ENCODE measurements at regions not wholly inside any gene's neighbourhood (a gene's known extent, or its start where the extent isn't known, plus 50 kb on each side); places are given as distances from the start of the nearest gene placed in this dataset.

DNA sequence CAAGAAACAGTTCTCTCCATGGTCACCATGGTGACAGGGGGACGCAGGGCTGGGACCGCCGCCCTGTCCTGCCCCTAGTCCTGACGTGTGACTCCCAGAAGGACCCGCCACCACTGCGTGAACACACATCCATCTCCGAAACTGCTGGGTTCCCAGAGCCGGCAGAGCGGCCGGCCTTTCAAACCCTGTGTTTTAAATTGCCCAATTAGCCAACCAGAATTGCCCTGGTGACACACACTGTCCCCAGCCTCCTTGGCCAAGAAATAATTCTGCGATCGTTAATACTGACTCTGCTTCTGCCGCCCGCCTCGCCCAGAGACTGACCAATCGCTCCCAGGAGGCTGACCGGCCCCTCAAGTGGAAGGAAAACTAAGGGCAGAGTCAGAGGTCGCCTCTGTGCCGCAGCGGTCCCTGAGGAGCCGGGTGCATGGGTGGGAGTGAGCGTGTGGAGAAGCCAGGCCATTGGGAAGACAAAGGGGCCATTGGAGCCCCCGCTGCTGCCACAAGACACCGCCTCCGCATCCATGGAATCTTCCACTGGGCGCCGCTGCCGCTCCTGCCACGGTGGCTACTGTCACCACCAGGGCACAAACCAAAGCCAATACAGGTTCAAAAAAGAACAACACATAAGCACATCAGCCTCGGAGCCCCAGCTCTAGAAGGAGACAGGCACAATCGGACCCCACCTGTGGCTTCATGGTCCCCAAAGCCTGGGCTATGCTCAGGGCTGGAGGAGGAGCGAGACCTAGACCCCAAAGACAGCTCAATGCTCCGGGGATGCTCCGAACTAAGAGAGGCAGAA is 273.2 kb downstream of the NPHP4 start:
- no peak for TF ChIP-seq JUNB (IDR thresholded peaks at IDR 0.05; ENCODE audit: unreplicated experiment)
- TF ChIP-seq STAT1 (IDR thresholded peaks at IDR 0.05; ENCODE audit: unreplicated experiment) = no peak
- TF ChIP-seq EZH2 (IDR thresholded peaks at IDR 0.05; ENCODE audit: low read depth, unreplicated experiment) = no peak
- TF ChIP-seq, protein P1, sequence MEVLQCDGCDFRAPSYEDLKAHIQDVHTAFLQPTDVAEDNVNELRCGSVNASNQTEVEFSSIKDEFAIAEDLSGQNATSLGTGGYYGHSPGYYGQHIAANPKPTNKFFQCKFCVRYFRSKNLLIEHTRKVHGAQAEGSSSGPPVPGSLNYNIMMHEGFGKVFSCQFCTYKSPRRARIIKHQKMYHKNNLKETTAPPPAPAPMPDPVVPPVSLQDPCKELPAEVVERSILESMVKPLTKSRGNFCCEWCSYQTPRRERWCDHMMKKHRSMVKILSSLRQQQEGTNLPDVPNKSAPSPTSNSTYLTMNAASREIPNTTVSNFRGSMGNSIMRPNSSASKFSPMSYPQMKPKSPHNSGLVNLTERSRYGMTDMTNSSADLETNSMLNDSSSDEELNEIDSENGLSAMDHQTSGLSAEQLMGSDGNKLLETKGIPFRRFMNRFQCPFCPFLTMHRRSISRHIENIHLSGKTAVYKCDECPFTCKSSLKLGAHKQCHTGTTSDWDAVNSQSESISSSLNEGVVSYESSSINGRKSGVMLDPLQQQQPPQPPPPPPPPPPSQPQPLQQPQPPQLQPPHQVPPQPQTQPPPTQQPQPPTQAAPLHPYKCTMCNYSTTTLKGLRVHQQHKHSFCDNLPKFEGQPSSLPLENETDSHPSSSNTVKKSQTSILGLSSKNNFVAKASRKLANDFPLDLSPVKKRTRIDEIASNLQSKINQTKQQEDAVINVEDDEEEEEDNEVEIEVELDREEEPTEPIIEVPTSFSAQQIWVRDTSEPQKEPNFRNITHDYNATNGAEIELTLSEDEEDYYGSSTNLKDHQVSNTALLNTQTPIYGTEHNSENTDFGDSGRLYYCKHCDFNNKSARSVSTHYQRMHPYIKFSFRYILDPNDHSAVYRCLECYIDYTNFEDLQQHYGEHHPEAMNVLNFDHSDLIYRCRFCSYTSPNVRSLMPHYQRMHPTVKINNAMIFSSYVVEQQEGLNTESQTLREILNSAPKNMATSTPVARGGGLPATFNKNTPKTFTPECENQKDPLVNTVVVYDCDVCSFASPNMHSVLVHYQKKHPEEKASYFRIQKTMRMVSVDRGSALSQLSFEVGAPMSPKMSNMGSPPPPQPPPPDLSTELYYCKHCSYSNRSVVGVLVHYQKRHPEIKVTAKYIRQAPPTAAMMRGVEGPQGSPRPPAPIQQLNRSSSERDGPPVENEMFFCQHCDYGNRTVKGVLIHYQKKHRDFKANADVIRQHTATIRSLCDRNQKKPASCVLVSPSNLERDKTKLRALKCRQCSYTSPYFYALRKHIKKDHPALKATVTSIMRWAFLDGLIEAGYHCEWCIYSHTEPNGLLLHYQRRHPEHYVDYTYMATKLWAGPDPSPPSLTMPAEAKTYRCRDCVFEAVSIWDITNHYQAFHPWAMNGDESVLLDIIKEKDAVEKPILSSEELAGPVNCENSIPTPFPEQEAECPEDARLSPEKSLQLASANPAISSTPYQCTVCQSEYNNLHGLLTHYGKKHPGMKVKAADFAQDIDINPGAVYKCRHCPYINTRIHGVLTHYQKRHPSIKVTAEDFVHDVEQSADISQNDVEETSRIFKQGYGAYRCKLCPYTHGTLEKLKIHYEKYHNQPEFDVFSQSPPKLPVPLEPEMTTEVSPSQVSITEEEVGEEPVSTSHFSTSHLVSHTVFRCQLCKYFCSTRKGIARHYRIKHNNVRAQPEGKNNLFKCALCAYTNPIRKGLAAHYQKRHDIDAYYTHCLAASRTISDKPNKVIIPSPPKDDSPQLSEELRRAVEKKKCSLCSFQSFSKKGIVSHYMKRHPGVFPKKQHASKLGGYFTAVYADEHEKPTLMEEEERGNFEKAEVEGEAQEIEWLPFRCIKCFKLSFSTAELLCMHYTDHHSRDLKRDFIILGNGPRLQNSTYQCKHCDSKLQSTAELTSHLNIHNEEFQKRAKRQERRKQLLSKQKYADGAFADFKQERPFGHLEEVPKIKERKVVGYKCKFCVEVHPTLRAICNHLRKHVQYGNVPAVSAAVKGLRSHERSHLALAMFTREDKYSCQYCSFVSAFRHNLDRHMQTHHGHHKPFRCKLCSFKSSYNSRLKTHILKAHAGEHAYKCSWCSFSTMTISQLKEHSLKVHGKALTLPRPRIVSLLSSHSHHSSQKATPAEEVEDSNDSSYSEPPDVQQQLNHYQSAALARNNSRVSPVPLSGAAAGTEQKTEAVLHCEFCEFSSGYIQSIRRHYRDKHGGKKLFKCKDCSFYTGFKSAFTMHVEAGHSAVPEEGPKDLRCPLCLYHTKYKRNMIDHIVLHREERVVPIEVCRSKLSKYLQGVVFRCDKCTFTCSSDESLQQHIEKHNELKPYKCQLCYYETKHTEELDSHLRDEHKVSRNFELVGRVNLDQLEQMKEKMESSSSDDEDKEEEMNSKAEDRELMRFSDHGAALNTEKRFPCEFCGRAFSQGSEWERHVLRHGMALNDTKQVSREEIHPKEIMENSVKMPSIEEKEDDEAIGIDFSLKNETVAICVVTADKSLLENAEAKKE (CRISPR knock-in tag; IDR thresholded peaks at IDR 0.05) = no peak
- TF ChIP-seq, protein P2, sequence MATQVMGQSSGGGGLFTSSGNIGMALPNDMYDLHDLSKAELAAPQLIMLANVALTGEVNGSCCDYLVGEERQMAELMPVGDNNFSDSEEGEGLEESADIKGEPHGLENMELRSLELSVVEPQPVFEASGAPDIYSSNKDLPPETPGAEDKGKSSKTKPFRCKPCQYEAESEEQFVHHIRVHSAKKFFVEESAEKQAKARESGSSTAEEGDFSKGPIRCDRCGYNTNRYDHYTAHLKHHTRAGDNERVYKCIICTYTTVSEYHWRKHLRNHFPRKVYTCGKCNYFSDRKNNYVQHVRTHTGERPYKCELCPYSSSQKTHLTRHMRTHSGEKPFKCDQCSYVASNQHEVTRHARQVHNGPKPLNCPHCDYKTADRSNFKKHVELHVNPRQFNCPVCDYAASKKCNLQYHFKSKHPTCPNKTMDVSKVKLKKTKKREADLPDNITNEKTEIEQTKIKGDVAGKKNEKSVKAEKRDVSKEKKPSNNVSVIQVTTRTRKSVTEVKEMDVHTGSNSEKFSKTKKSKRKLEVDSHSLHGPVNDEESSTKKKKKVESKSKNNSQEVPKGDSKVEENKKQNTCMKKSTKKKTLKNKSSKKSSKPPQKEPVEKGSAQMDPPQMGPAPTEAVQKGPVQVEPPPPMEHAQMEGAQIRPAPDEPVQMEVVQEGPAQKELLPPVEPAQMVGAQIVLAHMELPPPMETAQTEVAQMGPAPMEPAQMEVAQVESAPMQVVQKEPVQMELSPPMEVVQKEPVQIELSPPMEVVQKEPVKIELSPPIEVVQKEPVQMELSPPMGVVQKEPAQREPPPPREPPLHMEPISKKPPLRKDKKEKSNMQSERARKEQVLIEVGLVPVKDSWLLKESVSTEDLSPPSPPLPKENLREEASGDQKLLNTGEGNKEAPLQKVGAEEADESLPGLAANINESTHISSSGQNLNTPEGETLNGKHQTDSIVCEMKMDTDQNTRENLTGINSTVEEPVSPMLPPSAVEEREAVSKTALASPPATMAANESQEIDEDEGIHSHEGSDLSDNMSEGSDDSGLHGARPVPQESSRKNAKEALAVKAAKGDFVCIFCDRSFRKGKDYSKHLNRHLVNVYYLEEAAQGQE (IDR thresholded peaks at IDR 0.05; ENCODE audit: unreplicated experiment) = no peak
- TF ChIP-seq, protein P3, sequence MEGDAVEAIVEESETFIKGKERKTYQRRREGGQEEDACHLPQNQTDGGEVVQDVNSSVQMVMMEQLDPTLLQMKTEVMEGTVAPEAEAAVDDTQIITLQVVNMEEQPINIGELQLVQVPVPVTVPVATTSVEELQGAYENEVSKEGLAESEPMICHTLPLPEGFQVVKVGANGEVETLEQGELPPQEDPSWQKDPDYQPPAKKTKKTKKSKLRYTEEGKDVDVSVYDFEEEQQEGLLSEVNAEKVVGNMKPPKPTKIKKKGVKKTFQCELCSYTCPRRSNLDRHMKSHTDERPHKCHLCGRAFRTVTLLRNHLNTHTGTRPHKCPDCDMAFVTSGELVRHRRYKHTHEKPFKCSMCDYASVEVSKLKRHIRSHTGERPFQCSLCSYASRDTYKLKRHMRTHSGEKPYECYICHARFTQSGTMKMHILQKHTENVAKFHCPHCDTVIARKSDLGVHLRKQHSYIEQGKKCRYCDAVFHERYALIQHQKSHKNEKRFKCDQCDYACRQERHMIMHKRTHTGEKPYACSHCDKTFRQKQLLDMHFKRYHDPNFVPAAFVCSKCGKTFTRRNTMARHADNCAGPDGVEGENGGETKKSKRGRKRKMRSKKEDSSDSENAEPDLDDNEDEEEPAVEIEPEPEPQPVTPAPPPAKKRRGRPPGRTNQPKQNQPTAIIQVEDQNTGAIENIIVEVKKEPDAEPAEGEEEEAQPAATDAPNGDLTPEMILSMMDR (conservative IDR thresholded peaks at IDR 0.05; ENCODE audit: low read depth in 2 of 2) = no peak
- TF ChIP-seq ZNF114 (CRISPR knock-in tag; IDR thresholded peaks at IDR 0.05) = no peak
- no peak for TF ChIP-seq NANOG (IDR thresholded peaks at IDR 0.05; ENCODE audit: borderline replicate concordance)
- no peak for TF ChIP-seq ZNF331 (CRISPR knock-in tag; IDR thresholded peaks at IDR 0.05; ENCODE audit: low read depth)
- no peak for TF ChIP-seq EZH2phosphoT487 (IDR thresholded peaks at IDR 0.05; ENCODE audit: unreplicated experiment)
- no peak for TF ChIP-seq POLR2AphosphoS5 (IDR thresholded peaks at IDR 0.05; ENCODE audit: low read depth)
- TF ChIP-seq, protein P4, sequence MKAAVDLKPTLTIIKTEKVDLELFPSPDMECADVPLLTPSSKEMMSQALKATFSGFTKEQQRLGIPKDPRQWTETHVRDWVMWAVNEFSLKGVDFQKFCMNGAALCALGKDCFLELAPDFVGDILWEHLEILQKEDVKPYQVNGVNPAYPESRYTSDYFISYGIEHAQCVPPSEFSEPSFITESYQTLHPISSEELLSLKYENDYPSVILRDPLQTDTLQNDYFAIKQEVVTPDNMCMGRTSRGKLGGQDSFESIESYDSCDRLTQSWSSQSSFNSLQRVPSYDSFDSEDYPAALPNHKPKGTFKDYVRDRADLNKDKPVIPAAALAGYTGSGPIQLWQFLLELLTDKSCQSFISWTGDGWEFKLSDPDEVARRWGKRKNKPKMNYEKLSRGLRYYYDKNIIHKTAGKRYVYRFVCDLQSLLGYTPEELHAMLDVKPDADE (IDR thresholded peaks at IDR 0.05) = no peak
- no peak for TF ChIP-seq CREB1 (CRISPR knock-in tag; IDR thresholded peaks at IDR 0.05; ENCODE audit: low read depth)
- Histone ChIP-seq H3K4me3 (no peak overlapping the region), H2AFZ (no peak overlapping the region), H4K20me1 (replicated peaks; ENCODE audit: insufficient read depth) (no peaks in the 10 kb centered on the region), H3K36me3 (ENCODE audit: insufficient read depth) (no peaks in the 10 kb centered on the region), H3K4me2 (no peak overlapping the region), H3K27me3 (ENCODE audit: insufficient read depth) (no peaks in the 10 kb centered on the region), H3K9me2 (ENCODE audit: insufficient read depth) (no peaks in the 10 kb centered on the region), H3K4me1 (ENCODE audit: insufficient read depth) (no peaks in the 10 kb centered on the region), H3K79me2 (replicated peaks; ENCODE audit: insufficient read depth) (no peaks in the 10 kb centered on the region), H3K27ac (ENCODE audit: low read depth) (no peak overlapping the region), H3F3A (replicated peaks; ENCODE audit: low read depth) (no peaks in the 10 kb centered on the region)
- H3K9me3 Mint-ChIP-seq = peaks cover 20% of the 10 kb centered on the region
- ATAC-seq (peak; percentile 53), DNase-seq (ENCODE audit: low spot score) (no peak)
- H3K4me3 Mint-ChIP-seq = no peak overlapping the region
- H3K27me3 Mint-ChIP-seq (ENCODE audit: insufficient read depth, low read depth, poor library complexity) = peaks cover 5% of the 10 kb centered on the region
- H3K27ac Mint-ChIP-seq = no peak overlapping the region
- peaks cover 8% of the 10 kb centered on the region; the same call in 1 of the 3 replicates for H3K36me3 Mint-ChIP-seq (ENCODE audit: low read depth)
- peaks cover 25% of the 10 kb centered on the region for H3K4me1 Mint-ChIP-seq
